Fibroblast of villous mesenchyme (primary cell): ENCODE measurements at regions not wholly inside any gene's neighbourhood (a gene's known extent, or its start where the extent isn't known, plus 50 kb on each side); places are given as distances from the start of the nearest gene placed in this dataset.

Source experiments
- DNase-seq: peaks from one replicate; pipeline ENCODE4 v3.0.0-alpha.2; 2010; ENCODE audit warnings: low read depth
- H3K4me3 ChIP-seq: 2 replicates; pipeline ENCODE4 v1.5.1; 2011; ENCODE audit warnings: low read depth, mild to moderate bottlenecking, low read length
- TF ChIP-seq, protein P1 (sequence below): IDR thresholded peaks from 2 replicates; pipeline ENCODE4 v1.5.1; 2012; ENCODE audit warnings: low read depth, mild to moderate bottlenecking, low read length; ENCODE audit not compliant: insufficient read depth

DNA sequence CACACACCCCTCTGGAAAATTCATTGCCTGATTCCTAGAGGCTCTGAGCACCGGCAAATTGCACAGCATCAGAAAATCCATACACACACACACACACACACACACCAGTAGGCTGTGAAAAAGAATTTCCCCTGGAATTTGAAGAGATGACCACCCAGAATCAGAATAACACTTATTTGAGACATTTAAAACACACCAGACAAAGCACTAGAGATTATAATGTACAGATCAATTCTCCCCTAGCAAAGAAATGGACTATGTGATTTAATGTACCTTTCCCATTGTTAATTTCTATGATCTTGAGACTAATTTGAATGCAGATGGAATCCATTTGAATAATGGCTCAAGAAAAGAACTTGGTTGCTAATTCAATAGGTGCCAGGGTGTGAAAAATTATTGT, 399.3 kb downstream of the HNRNPD start:
- no peak overlapping the region for H3K4me3 ChIP-seq
- TF ChIP-seq, protein P1, sequence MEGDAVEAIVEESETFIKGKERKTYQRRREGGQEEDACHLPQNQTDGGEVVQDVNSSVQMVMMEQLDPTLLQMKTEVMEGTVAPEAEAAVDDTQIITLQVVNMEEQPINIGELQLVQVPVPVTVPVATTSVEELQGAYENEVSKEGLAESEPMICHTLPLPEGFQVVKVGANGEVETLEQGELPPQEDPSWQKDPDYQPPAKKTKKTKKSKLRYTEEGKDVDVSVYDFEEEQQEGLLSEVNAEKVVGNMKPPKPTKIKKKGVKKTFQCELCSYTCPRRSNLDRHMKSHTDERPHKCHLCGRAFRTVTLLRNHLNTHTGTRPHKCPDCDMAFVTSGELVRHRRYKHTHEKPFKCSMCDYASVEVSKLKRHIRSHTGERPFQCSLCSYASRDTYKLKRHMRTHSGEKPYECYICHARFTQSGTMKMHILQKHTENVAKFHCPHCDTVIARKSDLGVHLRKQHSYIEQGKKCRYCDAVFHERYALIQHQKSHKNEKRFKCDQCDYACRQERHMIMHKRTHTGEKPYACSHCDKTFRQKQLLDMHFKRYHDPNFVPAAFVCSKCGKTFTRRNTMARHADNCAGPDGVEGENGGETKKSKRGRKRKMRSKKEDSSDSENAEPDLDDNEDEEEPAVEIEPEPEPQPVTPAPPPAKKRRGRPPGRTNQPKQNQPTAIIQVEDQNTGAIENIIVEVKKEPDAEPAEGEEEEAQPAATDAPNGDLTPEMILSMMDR, result no peak
- no peak for DNase-seq

DNA sequence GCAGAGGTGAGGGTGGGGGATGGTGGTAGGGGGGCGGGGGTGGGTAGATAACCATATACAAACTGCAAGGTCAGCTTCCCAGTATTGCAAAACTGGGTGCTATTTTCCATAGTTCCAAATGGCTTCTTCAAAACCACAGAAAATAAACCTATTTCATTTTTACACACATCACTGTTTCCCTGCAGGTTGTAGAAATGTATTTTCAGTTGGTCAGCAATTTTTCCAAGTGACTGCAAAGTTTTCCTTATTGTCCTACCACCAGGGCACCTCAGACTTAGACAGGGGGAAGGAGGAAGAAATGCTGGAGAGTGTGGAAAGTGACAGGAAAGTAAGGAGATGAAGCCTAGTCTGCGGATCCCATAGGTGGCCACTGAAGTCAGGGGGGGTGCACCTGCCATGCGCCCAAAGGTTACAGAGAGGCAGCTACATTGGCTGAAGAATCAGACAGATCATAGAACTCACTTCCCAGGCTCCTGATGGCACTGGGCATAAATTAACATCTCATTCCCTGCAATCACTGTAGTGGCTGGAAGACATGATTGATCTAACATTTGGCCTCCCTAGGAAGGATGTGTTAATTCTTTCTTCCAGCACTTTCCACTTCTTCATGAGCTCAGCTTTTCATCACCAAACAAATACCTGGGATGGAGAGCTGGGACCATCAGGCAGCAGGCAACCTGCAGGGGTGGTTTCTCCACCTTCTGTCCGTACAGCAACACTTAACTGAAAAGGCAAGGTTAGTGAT, 402.0 kb downstream of the HNRNPD start:
- no peak for DNase-seq
- no peak overlapping the region for H3K4me3 ChIP-seq
- TF ChIP-seq, protein P1, result no peak

DNA sequence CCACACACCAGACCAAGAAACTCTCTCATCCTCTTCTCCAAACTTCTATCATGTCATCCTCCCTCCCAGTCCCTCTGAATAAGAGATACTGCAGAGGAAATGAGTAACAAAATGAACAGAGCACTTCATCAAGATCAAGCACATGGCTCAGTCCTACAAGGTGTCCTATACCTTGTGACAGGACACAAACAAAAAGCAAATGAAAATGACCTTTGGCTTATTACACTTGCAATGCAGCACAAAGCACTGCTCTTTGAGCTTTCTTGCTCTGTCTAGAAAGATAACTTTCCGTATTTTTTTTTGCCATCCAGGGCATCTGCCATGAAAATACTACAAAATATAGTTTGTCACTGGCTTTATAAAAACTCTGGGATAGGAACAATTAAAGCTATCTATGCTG, 402.7 kb downstream of the HNRNPD start:
- DNase-seq, result no peak
- TF ChIP-seq, protein P1, result no peak
- no peak overlapping the region for H3K4me3 ChIP-seq

DNA sequence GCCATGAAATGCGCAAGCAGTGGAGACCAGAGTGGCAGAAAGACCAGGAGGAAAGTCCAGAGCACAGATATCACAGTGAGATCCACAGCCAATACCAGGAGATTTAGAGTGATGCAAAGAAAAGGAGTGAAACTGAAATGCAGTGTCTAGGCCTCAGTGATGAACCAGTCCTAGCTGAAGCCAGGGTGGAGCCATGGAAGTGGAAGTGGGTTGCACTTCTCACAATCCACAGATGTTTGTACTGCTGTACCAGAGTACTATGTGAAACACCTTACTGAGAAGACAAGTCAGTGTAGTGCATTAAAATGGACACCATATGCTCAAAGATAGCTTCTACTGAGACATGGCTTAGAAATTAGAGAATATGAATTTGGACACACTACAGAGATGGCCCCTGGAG, 403.3 kb downstream of the HNRNPD start:
- no peak for DNase-seq
- H3K4me3 ChIP-seq, result no peak overlapping the region
- TF ChIP-seq, protein P1, result no peak

DNA sequence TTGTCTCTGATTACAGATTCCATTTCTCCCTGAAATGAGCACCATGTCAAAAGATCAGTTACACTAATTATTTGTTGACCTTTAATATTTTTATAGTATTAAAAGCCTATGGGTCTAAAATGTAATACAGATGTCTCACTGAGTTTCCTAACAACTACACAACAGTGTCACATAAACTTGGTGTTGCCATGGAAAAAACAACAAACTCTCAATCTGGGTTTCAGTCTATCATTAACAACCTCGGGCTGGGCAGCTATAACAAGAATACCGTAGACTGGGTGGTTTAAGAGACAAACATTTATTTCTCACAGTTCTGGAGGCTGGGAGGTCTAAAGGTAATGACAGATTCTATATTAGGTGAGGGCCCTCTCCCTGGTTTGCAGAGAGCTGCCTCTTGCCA, 407.1 kb downstream of the HNRNPD start:
- no peak for DNase-seq
- TF ChIP-seq, protein P1, result no peak
- H3K4me3 ChIP-seq, result no peak overlapping the region

DNA sequence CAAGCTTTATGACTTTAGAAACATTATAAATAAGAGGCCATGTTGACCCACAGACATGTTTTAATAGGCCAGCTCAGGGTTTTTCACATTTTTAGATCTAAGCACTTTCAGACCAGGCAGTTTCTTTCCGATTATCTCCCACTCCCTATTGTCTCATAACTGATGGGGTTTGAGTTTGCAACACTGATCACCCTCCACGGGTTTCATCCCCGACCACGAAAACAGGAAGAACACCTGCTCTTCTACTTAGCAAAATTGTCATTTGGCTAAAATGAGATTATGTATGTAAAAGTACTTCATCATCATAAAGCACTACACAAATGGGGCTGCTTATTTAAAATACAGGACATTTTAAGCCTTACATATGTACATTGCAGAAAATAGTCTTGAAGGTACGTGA, 407.9 kb downstream of the HNRNPD start:
- H3K4me3 ChIP-seq, result no peak overlapping the region
- TF ChIP-seq, protein P1, result no peak
- no peak for DNase-seq

DNA sequence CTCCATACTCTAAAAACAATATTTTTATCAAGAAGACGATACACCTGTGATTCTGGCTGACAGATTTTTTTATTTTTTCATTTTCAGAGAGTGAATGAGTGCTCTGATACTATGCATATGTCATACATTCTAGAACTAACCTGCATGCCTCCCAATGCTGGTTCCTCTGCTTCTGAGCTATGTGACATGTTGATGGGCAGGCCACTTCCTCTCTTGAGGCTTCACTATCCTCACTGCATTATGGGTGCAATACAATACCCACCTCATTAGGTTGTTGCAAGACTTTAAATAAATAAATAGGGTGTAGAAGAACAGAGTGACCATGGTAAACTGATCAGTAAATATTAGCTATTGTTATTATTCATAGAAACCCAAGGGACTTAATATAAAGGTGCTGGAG, 408.3 kb downstream of the HNRNPD start:
- DNase-seq, result no peak

More for the DNA sequence above, 408.3 kb downstream of the HNRNPD start:
- TF ChIP-seq, protein P1, result no peak
- no peak overlapping the region for H3K4me3 ChIP-seq
